NCI-H524 treated with DMSO at 0.1 percent for 48 hours (cell line): ENCODE measurements at regions not wholly inside any gene's neighbourhood (a gene's known extent, or its start where the extent isn't known, plus 50 kb on each side); places are given as distances from the start of the nearest gene placed in this dataset.
"Not testable (repeated sequence)": the region's sequence is repeated elsewhere in the genome, so short reads cannot be mapped to it uniquely, and the experiment has no call there.

Source experiments
- DNase-seq: peaks from one replicate; lab custom pipeline; 2025; lab: John Stamatoyannopoulos, UW

- DNase-seq, result no peak
Observed at GRCh38 chr10:64320448-64320847, 799.2 kb downstream of the REEP3 start.

- DNase-seq, result no peak
Observed at GRCh38 chr10:64329510-64329909, 808.3 kb downstream of the REEP3 start.

GRCh38 chr10:64332551-64332950 is 811.4 kb downstream of the REEP3 start:
- DNase-seq, result no peak

GRCh38 chr10:64334084-64334483 is 812.9 kb downstream of the REEP3 start:
- DNase-seq, result no peak

GRCh38 chr10:64344211-64344610 is 823.0 kb downstream of the REEP3 start:
- DNase-seq, result no peak

GRCh38 chr10:64345856-64346255 is 824.7 kb downstream of the REEP3 start:
- DNase-seq, result no peak

GRCh38 chr10:64346389-64346788 is 825.2 kb downstream of the REEP3 start:
- no peak for DNase-seq

GRCh38 chr10:64350665-64351064 is 829.5 kb downstream of the REEP3 start:
- no peak for DNase-seq

- no peak for DNase-seq
Observed at GRCh38 chr10:64358907-64359306, 837.7 kb downstream of the REEP3 start.

- not testable (repeated sequence) for DNase-seq
Observed at GRCh38 chr10:64360240-64360639, 839.0 kb downstream of the REEP3 start.

- no peak for DNase-seq
Observed at GRCh38 chr10:64363687-64364086, 842.5 kb downstream of the REEP3 start.

- DNase-seq, result peak; percentile 71
Observed at GRCh38 chr10:64365663-64366062, 844.5 kb downstream of the REEP3 start.

- DNase-seq, result no peak
Observed at GRCh38 chr10:64368298-64368697, 847.1 kb downstream of the REEP3 start.

- no peak for DNase-seq
Observed at GRCh38 chr10:64369885-64370773, 848.9 kb downstream of the REEP3 start.

- DNase-seq, result no peak
Observed at GRCh38 chr10:64374346-64374745, 853.1 kb downstream of the REEP3 start.

- no peak for DNase-seq
Observed at GRCh38 chr10:64376167-64376566, 855.0 kb downstream of the REEP3 start.

GRCh38 chr10:64379898-64380297 is 858.7 kb downstream of the REEP3 start:
- DNase-seq, result no peak

- DNase-seq, result no peak
Observed at GRCh38 chr10:64385355-64385754, 864.2 kb downstream of the REEP3 start.

GRCh38 chr10:64394744-64395143 is 873.5 kb downstream of the REEP3 start:
- DNase-seq, result no peak

GRCh38 chr10:64396105-64396708 is 875.0 kb downstream of the REEP3 start:
- no peak for DNase-seq

GRCh38 chr10:64397125-64397524 is 875.9 kb downstream of the REEP3 start:
- no peak for DNase-seq

- DNase-seq, result no peak
Observed at GRCh38 chr10:64408391-64409183, 887.4 kb downstream of the REEP3 start.

- DNase-seq, result no peak
Observed at GRCh38 chr10:64409349-64409748, 888.1 kb downstream of the REEP3 start.
